GM23338 (cell line): ENCODE measurements at regions not wholly inside any gene's neighbourhood (a gene's known extent, or its start where the extent isn't known, plus 50 kb on each side); places are given as distances from the start of the nearest gene placed in this dataset.

Experiments
- ATAC-seq: fragments of 200-7000 bp; cut with Tn5 transposase; 3 replicates; pipeline ENCODE4 v1.9.1; 2020
- DNase-seq: peaks from one replicate; pipeline ENCODE4 v3.0.0-alpha.2; 2015; ENCODE audit warnings: low spot score
- H2AFZ ChIP-seq: fragments of 200-600 bp; sonication (generic); 2 replicates; pipeline ENCODE4 v1.8.0; 2016; ENCODE audit warnings: antibody characterized with exemption, mild to moderate bottlenecking, moderate library complexity
- H3F3A ChIP-seq: fragments of 200-600 bp; sonication (generic); replicated peaks from 2 replicates; pipeline ENCODE4 v1.8.0; 2017; ENCODE audit warnings: antibody characterized with exemption, mixed run types, low read depth
- H3K27ac ChIP-seq: fragments of 200-600 bp; sonication (generic); 2 replicates; pipeline ENCODE4 v1.6.1; 2016; ENCODE audit warnings: low read depth
- H3K27me3 ChIP-seq: fragments of 200-600 bp; sonication (generic); 2 replicates; pipeline ENCODE4 v1.8.0; 2016; ENCODE audit warnings: mild to moderate bottlenecking, mixed run types, moderate library complexity; ENCODE audit not compliant: insufficient read depth
- H3K36me3 ChIP-seq: fragments of 200-600 bp; sonication (generic); 2 replicates; pipeline ENCODE4 v1.8.0; 2016; ENCODE audit warnings: mild to moderate bottlenecking; ENCODE audit not compliant: insufficient read depth
- H3K4me1 ChIP-seq: fragments of 200-600 bp; sonication (generic); 2 replicates; pipeline ENCODE4 v1.8.0; 2016; ENCODE audit warnings: mild to moderate bottlenecking, moderate library complexity; ENCODE audit not compliant: insufficient read depth
- H3K4me2 ChIP-seq: fragments of 200-600 bp; sonication (generic); 2 replicates; pipeline ENCODE4 v1.7.1; 2017; ENCODE audit warnings: mixed run types
- H3K4me3 ChIP-seq: fragments of 200-600 bp; sonication (generic); 2 replicates; pipeline ENCODE4 v1.6.1; 2016; ENCODE audit warnings: mixed run types
- H3K79me2 ChIP-seq: fragments of 200-600 bp; sonication (generic); replicated peaks from 2 replicates; pipeline ENCODE4 v1.8.0; 2017; ENCODE audit warnings: mild to moderate bottlenecking; ENCODE audit not compliant: insufficient read depth
- H3K9me2 ChIP-seq: fragments of 200-600 bp; sonication (generic); 2 replicates; pipeline ENCODE4 v1.8.0; 2017; ENCODE audit not compliant: insufficient read depth
- H4K20me1 ChIP-seq: fragments of 200-600 bp; sonication (generic); replicated peaks from 2 replicates; pipeline ENCODE4 v1.8.0; 2017; ENCODE audit warnings: mild to moderate bottlenecking; ENCODE audit not compliant: insufficient read depth
- H3K27ac Mint-ChIP-seq: 2 replicates; pipeline ENCODE4 v1.8.0; 2020; ENCODE audit warnings: inconsistent platforms, mild to moderate bottlenecking, moderate library complexity, mixed read lengths
- H3K27me3 Mint-ChIP-seq: 3 replicates; pipeline ENCODE4 v1.8.0; 2022; ENCODE audit warnings: low read depth, mild to moderate bottlenecking, moderate library complexity, mixed read lengths, inconsistent platforms; ENCODE audit not compliant: insufficient read depth, poor library complexity
- H3K36me3 Mint-ChIP-seq: 3 replicates; pipeline ENCODE4 v1.8.0; 2021; ENCODE audit warnings: low read depth, mild to moderate bottlenecking, inconsistent platforms, moderate library complexity, mixed read lengths
- H3K4me1 Mint-ChIP-seq: 3 replicates; pipeline ENCODE4 v1.8.0; 2020; ENCODE audit warnings: mild to moderate bottlenecking, inconsistent platforms, mixed read lengths
- H3K4me3 Mint-ChIP-seq: 3 replicates; pipeline ENCODE4 v1.8.0; 2021; ENCODE audit warnings: moderate library complexity, mild to moderate bottlenecking, inconsistent platforms, mixed read lengths
- H3K9me3 Mint-ChIP-seq: 3 replicates; pipeline ENCODE4 v1.8.0; 2020; ENCODE audit warnings: moderate library complexity, mild to moderate bottlenecking, inconsistent platforms, mixed read lengths
- POLR2AphosphoS5 ChIP-seq: IDR thresholded peaks from 2 replicates; pipeline ENCODE4 v1.6.1; 2016; ENCODE audit warnings: antibody characterized with exemption, low read depth
- ZNF114 ChIP-seq: fragments of 250-450 bp; sonication (Bioruptor Pico); IDR thresholded peaks from 2 replicates; pipeline ENCODE4 v1.5.0; 2020; ENCODE audit warnings: mild to moderate bottlenecking, moderate library complexity
- TF ChIP-seq, protein P1 (sequence below): IDR thresholded peaks from one replicate; pipeline ENCODE4 v1.6.1; 2018; ENCODE audit warnings: antibody characterized with exemption; ENCODE audit not compliant: unreplicated experiment
- TF ChIP-seq, protein P2 (sequence below): fragments of 250-450 bp; sonication (Bioruptor Pico); IDR thresholded peaks from 2 replicates; pipeline ENCODE4 v1.5.0; 2020; ENCODE audit warnings: mild to moderate bottlenecking, moderate library complexity

DNA sequence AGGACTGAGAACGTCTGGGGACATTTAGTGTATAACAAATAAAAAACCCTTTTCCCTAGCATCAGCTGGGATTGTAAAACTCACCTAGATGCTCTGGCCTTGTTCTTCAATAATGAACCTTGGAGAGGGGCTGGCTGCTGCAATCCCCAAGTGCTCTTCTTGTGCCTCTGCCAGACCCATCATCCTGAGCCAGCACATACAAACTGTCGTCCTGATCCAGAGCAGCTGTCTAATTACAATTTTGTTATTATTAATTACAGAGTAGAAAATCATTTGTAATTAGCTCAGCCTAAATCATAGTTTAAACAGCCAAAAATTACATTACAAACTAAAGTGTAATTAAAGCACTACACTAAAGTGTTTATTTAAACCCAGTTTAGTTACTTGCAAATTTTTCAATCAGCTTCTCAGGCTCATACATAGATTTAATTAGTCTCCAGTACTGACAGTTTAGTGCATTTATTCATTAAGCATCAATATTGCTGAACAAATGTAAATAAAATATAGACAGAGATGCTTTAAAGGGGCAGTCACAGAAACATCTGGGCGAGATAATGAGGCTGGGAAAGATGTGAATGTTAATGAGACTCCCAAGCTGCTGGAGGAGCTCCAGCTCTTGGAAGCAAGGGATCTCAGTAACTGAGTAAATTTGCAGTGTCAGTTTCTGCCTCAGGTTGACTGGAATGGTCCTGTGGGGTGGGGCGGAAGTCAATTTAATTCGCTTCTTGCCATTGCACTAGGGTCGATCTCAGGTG, 632.3 kb upstream of the TLE4 start:
- no peak overlapping the region for H2AFZ ChIP-seq
- Mint-ChIP-seq H3K36me3 (no peaks in the 10 kb centered on the region), H3K9me3 (no peaks in the 10 kb centered on the region), H3K4me3 (no peak overlapping the region), H3K27ac (no peak overlapping the region), H3K27me3 (no peaks in the 10 kb centered on the region), H3K4me1 (no peaks in the 10 kb centered on the region)
- no peak for DNase-seq
- H3K36me3 ChIP-seq: no peaks in the 10 kb centered on the region
- H3K9me2 ChIP-seq: peaks cover 22% of the 10 kb centered on the region
- H3K4me3 ChIP-seq: no peak overlapping the region
- no peak overlapping the region for H3K4me2 ChIP-seq
- no peaks in the 10 kb centered on the region for H3K79me2 ChIP-seq
- no peaks in the 10 kb centered on the region for H3K27me3 ChIP-seq
- H3K27ac ChIP-seq: no peak overlapping the region
- no peaks in the 10 kb centered on the region for H4K20me1 ChIP-seq
- TF ChIP-seq POLR2AphosphoS5: no peak
- TF ChIP-seq, protein P1, sequence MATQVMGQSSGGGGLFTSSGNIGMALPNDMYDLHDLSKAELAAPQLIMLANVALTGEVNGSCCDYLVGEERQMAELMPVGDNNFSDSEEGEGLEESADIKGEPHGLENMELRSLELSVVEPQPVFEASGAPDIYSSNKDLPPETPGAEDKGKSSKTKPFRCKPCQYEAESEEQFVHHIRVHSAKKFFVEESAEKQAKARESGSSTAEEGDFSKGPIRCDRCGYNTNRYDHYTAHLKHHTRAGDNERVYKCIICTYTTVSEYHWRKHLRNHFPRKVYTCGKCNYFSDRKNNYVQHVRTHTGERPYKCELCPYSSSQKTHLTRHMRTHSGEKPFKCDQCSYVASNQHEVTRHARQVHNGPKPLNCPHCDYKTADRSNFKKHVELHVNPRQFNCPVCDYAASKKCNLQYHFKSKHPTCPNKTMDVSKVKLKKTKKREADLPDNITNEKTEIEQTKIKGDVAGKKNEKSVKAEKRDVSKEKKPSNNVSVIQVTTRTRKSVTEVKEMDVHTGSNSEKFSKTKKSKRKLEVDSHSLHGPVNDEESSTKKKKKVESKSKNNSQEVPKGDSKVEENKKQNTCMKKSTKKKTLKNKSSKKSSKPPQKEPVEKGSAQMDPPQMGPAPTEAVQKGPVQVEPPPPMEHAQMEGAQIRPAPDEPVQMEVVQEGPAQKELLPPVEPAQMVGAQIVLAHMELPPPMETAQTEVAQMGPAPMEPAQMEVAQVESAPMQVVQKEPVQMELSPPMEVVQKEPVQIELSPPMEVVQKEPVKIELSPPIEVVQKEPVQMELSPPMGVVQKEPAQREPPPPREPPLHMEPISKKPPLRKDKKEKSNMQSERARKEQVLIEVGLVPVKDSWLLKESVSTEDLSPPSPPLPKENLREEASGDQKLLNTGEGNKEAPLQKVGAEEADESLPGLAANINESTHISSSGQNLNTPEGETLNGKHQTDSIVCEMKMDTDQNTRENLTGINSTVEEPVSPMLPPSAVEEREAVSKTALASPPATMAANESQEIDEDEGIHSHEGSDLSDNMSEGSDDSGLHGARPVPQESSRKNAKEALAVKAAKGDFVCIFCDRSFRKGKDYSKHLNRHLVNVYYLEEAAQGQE: no peak
- TF ChIP-seq, protein P2, sequence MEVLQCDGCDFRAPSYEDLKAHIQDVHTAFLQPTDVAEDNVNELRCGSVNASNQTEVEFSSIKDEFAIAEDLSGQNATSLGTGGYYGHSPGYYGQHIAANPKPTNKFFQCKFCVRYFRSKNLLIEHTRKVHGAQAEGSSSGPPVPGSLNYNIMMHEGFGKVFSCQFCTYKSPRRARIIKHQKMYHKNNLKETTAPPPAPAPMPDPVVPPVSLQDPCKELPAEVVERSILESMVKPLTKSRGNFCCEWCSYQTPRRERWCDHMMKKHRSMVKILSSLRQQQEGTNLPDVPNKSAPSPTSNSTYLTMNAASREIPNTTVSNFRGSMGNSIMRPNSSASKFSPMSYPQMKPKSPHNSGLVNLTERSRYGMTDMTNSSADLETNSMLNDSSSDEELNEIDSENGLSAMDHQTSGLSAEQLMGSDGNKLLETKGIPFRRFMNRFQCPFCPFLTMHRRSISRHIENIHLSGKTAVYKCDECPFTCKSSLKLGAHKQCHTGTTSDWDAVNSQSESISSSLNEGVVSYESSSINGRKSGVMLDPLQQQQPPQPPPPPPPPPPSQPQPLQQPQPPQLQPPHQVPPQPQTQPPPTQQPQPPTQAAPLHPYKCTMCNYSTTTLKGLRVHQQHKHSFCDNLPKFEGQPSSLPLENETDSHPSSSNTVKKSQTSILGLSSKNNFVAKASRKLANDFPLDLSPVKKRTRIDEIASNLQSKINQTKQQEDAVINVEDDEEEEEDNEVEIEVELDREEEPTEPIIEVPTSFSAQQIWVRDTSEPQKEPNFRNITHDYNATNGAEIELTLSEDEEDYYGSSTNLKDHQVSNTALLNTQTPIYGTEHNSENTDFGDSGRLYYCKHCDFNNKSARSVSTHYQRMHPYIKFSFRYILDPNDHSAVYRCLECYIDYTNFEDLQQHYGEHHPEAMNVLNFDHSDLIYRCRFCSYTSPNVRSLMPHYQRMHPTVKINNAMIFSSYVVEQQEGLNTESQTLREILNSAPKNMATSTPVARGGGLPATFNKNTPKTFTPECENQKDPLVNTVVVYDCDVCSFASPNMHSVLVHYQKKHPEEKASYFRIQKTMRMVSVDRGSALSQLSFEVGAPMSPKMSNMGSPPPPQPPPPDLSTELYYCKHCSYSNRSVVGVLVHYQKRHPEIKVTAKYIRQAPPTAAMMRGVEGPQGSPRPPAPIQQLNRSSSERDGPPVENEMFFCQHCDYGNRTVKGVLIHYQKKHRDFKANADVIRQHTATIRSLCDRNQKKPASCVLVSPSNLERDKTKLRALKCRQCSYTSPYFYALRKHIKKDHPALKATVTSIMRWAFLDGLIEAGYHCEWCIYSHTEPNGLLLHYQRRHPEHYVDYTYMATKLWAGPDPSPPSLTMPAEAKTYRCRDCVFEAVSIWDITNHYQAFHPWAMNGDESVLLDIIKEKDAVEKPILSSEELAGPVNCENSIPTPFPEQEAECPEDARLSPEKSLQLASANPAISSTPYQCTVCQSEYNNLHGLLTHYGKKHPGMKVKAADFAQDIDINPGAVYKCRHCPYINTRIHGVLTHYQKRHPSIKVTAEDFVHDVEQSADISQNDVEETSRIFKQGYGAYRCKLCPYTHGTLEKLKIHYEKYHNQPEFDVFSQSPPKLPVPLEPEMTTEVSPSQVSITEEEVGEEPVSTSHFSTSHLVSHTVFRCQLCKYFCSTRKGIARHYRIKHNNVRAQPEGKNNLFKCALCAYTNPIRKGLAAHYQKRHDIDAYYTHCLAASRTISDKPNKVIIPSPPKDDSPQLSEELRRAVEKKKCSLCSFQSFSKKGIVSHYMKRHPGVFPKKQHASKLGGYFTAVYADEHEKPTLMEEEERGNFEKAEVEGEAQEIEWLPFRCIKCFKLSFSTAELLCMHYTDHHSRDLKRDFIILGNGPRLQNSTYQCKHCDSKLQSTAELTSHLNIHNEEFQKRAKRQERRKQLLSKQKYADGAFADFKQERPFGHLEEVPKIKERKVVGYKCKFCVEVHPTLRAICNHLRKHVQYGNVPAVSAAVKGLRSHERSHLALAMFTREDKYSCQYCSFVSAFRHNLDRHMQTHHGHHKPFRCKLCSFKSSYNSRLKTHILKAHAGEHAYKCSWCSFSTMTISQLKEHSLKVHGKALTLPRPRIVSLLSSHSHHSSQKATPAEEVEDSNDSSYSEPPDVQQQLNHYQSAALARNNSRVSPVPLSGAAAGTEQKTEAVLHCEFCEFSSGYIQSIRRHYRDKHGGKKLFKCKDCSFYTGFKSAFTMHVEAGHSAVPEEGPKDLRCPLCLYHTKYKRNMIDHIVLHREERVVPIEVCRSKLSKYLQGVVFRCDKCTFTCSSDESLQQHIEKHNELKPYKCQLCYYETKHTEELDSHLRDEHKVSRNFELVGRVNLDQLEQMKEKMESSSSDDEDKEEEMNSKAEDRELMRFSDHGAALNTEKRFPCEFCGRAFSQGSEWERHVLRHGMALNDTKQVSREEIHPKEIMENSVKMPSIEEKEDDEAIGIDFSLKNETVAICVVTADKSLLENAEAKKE: no peak
- TF ChIP-seq ZNF114: no peak
- no peak for ATAC-seq
- H3F3A ChIP-seq: no peaks in the 10 kb centered on the region
- no peaks in the 10 kb centered on the region for H3K4me1 ChIP-seq
